MM.1S (cell line): ENCODE measurements at regions not wholly inside any gene's neighbourhood (a gene's known extent, or its start where the extent isn't known, plus 50 kb on each side); places are given as distances from the start of the nearest gene placed in this dataset.

Experiments
- DNase-seq: peaks from one replicate; pipeline ENCODE4 v3.0.0-alpha.2; 2015
- H2AFZ ChIP-seq: fragments of 300-600 bp; sonication (generic); 2 replicates; pipeline ENCODE4 v1.6.0; 2016; ENCODE audit warnings: antibody characterized with exemption, low read length
- H3F3A ChIP-seq: fragments of 300-600 bp; sonication (generic); 2 replicates; pipeline ENCODE4 v1.6.1; 2016; ENCODE audit warnings: mild to moderate bottlenecking, antibody characterized with exemption, low read length, moderate library complexity, mixed read lengths; ENCODE audit not compliant: insufficient read depth
- H3K27ac ChIP-seq: fragments of 300-600 bp; sonication (generic); 2 replicates; pipeline ENCODE4 v1.5.1; 2016; ENCODE audit warnings: mild to moderate bottlenecking, low read length
- H3K27me3 ChIP-seq: fragments of 300-600 bp; sonication (generic); replicated peaks from 2 replicates; pipeline ENCODE4 v1.6.0; 2016; ENCODE audit warnings: low read length; ENCODE audit not compliant: insufficient read depth
- H3K36me3 ChIP-seq: fragments of 300-600 bp; sonication (generic); replicated peaks from 2 replicates; pipeline ENCODE4 v1.6.1; 2016; ENCODE audit warnings: mild to moderate bottlenecking, low read length, mixed read lengths; ENCODE audit not compliant: insufficient read depth
- H3K4me1 ChIP-seq: fragments of 300-600 bp; sonication (generic); 2 replicates; pipeline ENCODE4 v1.6.1; 2016; ENCODE audit warnings: low read length, mixed read lengths
- H3K4me2 ChIP-seq: fragments of 300-600 bp; sonication (generic); 2 replicates; pipeline ENCODE4 v1.6.0; 2016; ENCODE audit warnings: low read depth, low read length
- H3K4me3 ChIP-seq: fragments of 300-600 bp; sonication (generic); 2 replicates; pipeline ENCODE4 v1.5.1; 2016; ENCODE audit warnings: low read length, mixed read lengths
- H3K79me2 ChIP-seq: fragments of 300-600 bp; sonication (generic); 2 replicates; pipeline ENCODE4 v1.6.1; 2016; ENCODE audit warnings: mixed run types, low read length, mixed read lengths
- H3K9ac ChIP-seq: fragments of 300-600 bp; sonication (generic); 2 replicates; pipeline ENCODE4 v1.6.1; 2016; ENCODE audit warnings: low read length, mixed read lengths
- H3K9me2 ChIP-seq: fragments of 300-600 bp; sonication (generic); replicated peaks from 2 replicates; pipeline ENCODE4 v1.6.1; 2016; ENCODE audit warnings: mild to moderate bottlenecking, low read length, mixed read lengths; ENCODE audit not compliant: insufficient read depth
- H3K9me3 ChIP-seq: fragments of 300-600 bp; sonication (generic); replicated peaks from 2 replicates; pipeline ENCODE4 v1.6.1; 2016; ENCODE audit warnings: mild to moderate bottlenecking, low read length, mixed read lengths; ENCODE audit not compliant: insufficient read depth
- H4K20me1 ChIP-seq: fragments of 300-600 bp; sonication (generic); 2 replicates; pipeline ENCODE4 v1.6.1; 2016; ENCODE audit warnings: mild to moderate bottlenecking, low read length, moderate library complexity, mixed read lengths; ENCODE audit not compliant: insufficient read depth
- EZH2 ChIP-seq: fragments of 300-600 bp; sonication (generic); optimal IDR thresholded peaks from 2 replicates; pipeline ENCODE3; 2017; ENCODE audit warnings: low read depth, mild to moderate bottlenecking, antibody characterized with exemption, low read length, mixed read lengths
- EZH2phosphoT487 ChIP-seq: fragments of 300-600 bp; sonication (generic); IDR thresholded peaks from 2 replicates; pipeline ENCODE4 v1.6.1; 2018; ENCODE audit warnings: antibody characterized with exemption, low read length
- TF ChIP-seq, protein P1 (sequence below): fragments of 300-600 bp; sonication (generic); IDR thresholded peaks from 2 replicates; pipeline ENCODE4 v1.5.1; 2016; ENCODE audit warnings: antibody characterized with exemption, low read length, mixed read lengths

DNA sequence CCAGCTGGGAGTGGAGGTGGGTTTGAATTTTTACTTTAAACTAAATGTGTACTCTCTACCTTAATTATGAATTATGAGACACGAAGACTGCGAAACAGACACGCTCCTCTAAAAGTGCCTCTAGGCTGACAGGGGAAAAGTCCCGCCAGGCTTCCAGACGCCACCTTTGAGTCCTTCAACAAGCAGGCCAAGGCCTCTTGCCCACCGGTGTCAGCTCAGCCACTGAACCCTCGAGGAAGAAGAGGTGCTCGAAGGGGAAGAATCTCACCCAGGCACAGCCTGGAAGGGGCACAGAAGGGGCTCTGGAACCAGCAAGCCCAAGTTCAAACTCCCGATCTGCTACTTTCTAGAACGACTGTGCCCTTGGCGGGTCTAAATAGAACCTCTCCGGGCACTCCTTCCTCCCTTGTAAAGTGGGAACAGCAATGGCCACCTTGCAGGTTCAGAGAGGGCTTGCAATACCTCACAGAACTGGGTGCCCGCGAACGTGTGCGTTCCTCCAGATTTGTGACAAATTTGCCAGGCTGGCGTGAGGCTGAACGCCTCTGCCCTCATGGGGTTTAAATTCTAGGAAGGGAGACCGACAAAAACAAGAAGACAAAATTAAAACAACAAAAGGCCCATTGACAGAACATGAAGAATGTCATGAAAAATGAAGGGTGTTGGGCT, 158.5 kb upstream of the GRK3 start:
- Histone ChIP-seq H3K27me3 (peaks cover 8% of the 10 kb centered on the region; the same call in 1 of the 2 replicates), H4K20me1 (no peaks in the 10 kb centered on the region), H3K4me3 (peak overlapping the region; percentile 49), H3K9ac (peak overlapping the region; percentile 17; the same call in 1 of the 2 replicates), H2AFZ (no peak overlapping the region), H3K27ac (no peak overlapping the region), H3K4me2 (peak overlapping the region; percentile 47; the same call in 1 of the 2 replicates), H3K9me2 (no peaks in the 10 kb centered on the region), H3K4me1 (no peaks in the 10 kb centered on the region), H3K9me3 (no peaks in the 10 kb centered on the region), H3K36me3 (no peaks in the 10 kb centered on the region), H3F3A (no peaks in the 10 kb centered on the region), H3K79me2 (peaks cover 34% of the 10 kb centered on the region)
- TF ChIP-seq, protein P1, sequence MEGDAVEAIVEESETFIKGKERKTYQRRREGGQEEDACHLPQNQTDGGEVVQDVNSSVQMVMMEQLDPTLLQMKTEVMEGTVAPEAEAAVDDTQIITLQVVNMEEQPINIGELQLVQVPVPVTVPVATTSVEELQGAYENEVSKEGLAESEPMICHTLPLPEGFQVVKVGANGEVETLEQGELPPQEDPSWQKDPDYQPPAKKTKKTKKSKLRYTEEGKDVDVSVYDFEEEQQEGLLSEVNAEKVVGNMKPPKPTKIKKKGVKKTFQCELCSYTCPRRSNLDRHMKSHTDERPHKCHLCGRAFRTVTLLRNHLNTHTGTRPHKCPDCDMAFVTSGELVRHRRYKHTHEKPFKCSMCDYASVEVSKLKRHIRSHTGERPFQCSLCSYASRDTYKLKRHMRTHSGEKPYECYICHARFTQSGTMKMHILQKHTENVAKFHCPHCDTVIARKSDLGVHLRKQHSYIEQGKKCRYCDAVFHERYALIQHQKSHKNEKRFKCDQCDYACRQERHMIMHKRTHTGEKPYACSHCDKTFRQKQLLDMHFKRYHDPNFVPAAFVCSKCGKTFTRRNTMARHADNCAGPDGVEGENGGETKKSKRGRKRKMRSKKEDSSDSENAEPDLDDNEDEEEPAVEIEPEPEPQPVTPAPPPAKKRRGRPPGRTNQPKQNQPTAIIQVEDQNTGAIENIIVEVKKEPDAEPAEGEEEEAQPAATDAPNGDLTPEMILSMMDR = no peak
- TF ChIP-seq EZH2phosphoT487 (no peak), EZH2 (no peak)
- no peak for DNase-seq

GRCh38 chr22:25406510-25407210, 157.8 kb upstream of the GRK3 start:
- no peak for DNase-seq
- Histone ChIP-seq H4K20me1 (no peaks in the 10 kb centered on the region), H3K9ac (no peak overlapping the region), H2AFZ (no peak overlapping the region), H3K9me2 (no peaks in the 10 kb centered on the region), H3K4me2 (no peak overlapping the region), H3K9me3 (no peaks in the 10 kb centered on the region), H3K79me2 (peaks cover 30% of the 10 kb centered on the region), H3K27me3 (peaks cover 8% of the 10 kb centered on the region; the same call in 1 of the 2 replicates), H3K4me1 (no peaks in the 10 kb centered on the region), H3K4me3 (no peak overlapping the region), H3F3A (no peaks in the 10 kb centered on the region), H3K27ac (no peak overlapping the region), H3K36me3 (no peaks in the 10 kb centered on the region)
- TF ChIP-seq, protein P1 = no peak
- TF ChIP-seq EZH2phosphoT487 = no peak
- no peak for TF ChIP-seq EZH2

- H2AFZ ChIP-seq = no peak overlapping the region
- H3F3A ChIP-seq = no peaks in the 10 kb centered on the region
- TF ChIP-seq EZH2 (no peak), EZH2phosphoT487 (no peak)
- TF ChIP-seq, protein P1 = no peak
- no peak for DNase-seq
- no peak overlapping the region for H3K27ac ChIP-seq
- H4K20me1 ChIP-seq = no peaks in the 10 kb centered on the region
- no peaks in the 10 kb centered on the region for H3K9me3 ChIP-seq
- no peaks in the 10 kb centered on the region for H3K9me2 ChIP-seq
- no peak overlapping the region for H3K4me3 ChIP-seq
- H3K9ac ChIP-seq = no peak overlapping the region
- no peak overlapping the region for H3K4me2 ChIP-seq
- peaks cover 23% of the 10 kb centered on the region for H3K79me2 ChIP-seq
- H3K4me1 ChIP-seq = no peaks in the 10 kb centered on the region
- no peaks in the 10 kb centered on the region for H3K36me3 ChIP-seq
- peaks cover 8% of the 10 kb centered on the region; the same call in 1 of the 2 replicates for H3K27me3 ChIP-seq
These were observed 157.1 kb upstream of the GRK3 start for GRCh38 chr22:25407226-25407858.
